Endothelial cell of umbilical vein (primary cell): ENCODE measurements at regions not wholly inside any gene's neighbourhood (a gene's known extent, or its start where the extent isn't known, plus 50 kb on each side); places are given as distances from the start of the nearest gene placed in this dataset.

ENCODE experiments used
- BruUV-seq: library from RNA; stranded (reverse); fragments of 400-500 nt; replicated peaks from 2 replicates; lab custom pipeline; 2021; lab: Mats Ljungman, UMichigan
- CTCF ChIA-PET: fragments of 300-600, 350-600 bp; sonication (Branson Sonifier 250); formaldehyde crosslinking; loops from one replicate; lab custom pipeline; 2021; ENCODE audit warnings: antibody characterized with exemption, inconsistent platforms; lab: Charles Lee
- POLR2A ChIA-PET: fragments of 300-600, 350-600 bp; sonication (Branson Sonifier 250); formaldehyde crosslinking; loops from one replicate; lab custom pipeline; 2021; ENCODE audit warnings: antibody characterized with exemption, inconsistent platforms; lab: Charles Lee
- DNase-seq: peaks from one replicate; pipeline ENCODE4 v3.0.0-alpha.2; 2011; ENCODE audit warnings: low read depth, low spot score
- FAIRE-seq: peaks from 2 replicates; lab custom pipeline; 2011; peaks lifted over from hg19 to GRCh38; lab: Jason Lieb, UNC
- H2AFZ ChIP-seq: 2 replicates; pipeline ENCODE4 v1.6.0; 2012; ENCODE audit warnings: low read depth, low read length, control low read depth, inconsistent platforms
- H3K27ac ChIP-seq: 2 replicates; pipeline ENCODE4 v1.5.1; 2011; ENCODE audit warnings: low read depth, mild to moderate bottlenecking, control low read depth, low read length, moderate library complexity; ENCODE audit not compliant: insufficient read depth
- H3K27me3 ChIP-seq, 2 experiments: 2 replicates each; pipeline versions ENCODE4 v1.6.0 to v1.6.1; 2011; ENCODE audit warnings: low read length in 2 of 2, mixed read lengths in 1 of 2; ENCODE audit not compliant: control insufficient read depth in 2 of 2, insufficient read depth in 2 of 2
- H3K36me3 ChIP-seq, 2 experiments: 2 replicates in 1 of 2; 3 replicates in 1 of 2; pipeline ENCODE4 v1.5.1; 2011; ENCODE audit warnings: low read length in 2 of 2, mild to moderate bottlenecking in 1 of 2, moderate library complexity in 1 of 2; ENCODE audit not compliant: control insufficient read depth in 2 of 2, insufficient read depth in 2 of 2; ENCODE audit errors: extremely low read depth in 1 of 2
- H3K4me1 ChIP-seq: 3 replicates; pipeline ENCODE4 v1.5.1; 2011; ENCODE audit warnings: mild to moderate bottlenecking, low read length; ENCODE audit not compliant: control insufficient read depth, insufficient read depth; ENCODE audit errors: extremely low read depth
- H3K4me2 ChIP-seq: 2 replicates; pipeline ENCODE4 v1.6.1; 2011; ENCODE audit warnings: low read length, control low read depth, mixed read lengths; ENCODE audit not compliant: insufficient read depth
- H3K4me3 ChIP-seq, 3 experiments: fragments of 200-600 bp in 1 of 3; sonication (generic), shearing (Covaris generic) in 1 of 3; replicated peaks in 1 of 3; 2 replicates each; pipeline ENCODE4 v1.5.1; 2011 to 2016; ENCODE audit warnings: control low read depth in 3 of 3, low read length in 3 of 3, mild to moderate bottlenecking in 2 of 3, inconsistent platforms in 1 of 3, low read depth in 1 of 3, moderate library complexity in 1 of 3; ENCODE audit not compliant: insufficient read depth in 1 of 3
- H3K79me2 ChIP-seq: 2 replicates; pipeline ENCODE4 v1.6.0; 2012; ENCODE audit warnings: low read length, inconsistent platforms; ENCODE audit not compliant: control insufficient read depth, insufficient read depth
- H3K9ac ChIP-seq: replicated peaks from 2 replicates; pipeline ENCODE3; 2011; ENCODE audit warnings: low read length, control low read depth; ENCODE audit not compliant: insufficient read depth; ENCODE audit errors: extremely low read depth
- H3K9me1 ChIP-seq: replicated peaks from 3 replicates; pipeline ENCODE4 v1.6.0; 2011; ENCODE audit warnings: mild to moderate bottlenecking, low read length; ENCODE audit not compliant: control insufficient read depth, insufficient read depth; ENCODE audit errors: extremely low read depth
- H3K9me3 ChIP-seq: replicated peaks from 2 replicates; pipeline ENCODE4 v1.5.1; 2012; ENCODE audit warnings: low read length, inconsistent platforms; ENCODE audit not compliant: control insufficient read depth, insufficient read depth
- H4K20me1 ChIP-seq: replicated peaks from 2 replicates; pipeline ENCODE3; 2011; ENCODE audit warnings: mild to moderate bottlenecking, low read length; ENCODE audit not compliant: control insufficient read depth, insufficient read depth; ENCODE audit errors: extremely low read depth
- CTCF ChIP-seq, 2 donors: IDR thresholded peaks; 1 replicate in 1 of 2; 2 replicates in 1 of 2; pipeline ENCODE4 v1.5.1; 2011; ENCODE audit warnings: low read length in 2 of 2, mild to moderate bottlenecking in 2 of 2, moderate library complexity in 2 of 2, control low read depth in 1 of 2, inconsistent platforms in 1 of 2, low read depth in 1 of 2; ENCODE audit not compliant: insufficient read depth in 1 of 2; ENCODE audit errors: extremely low read depth in 1 of 2
- EZH2 ChIP-seq: IDR thresholded peaks from 2 replicates; pipeline ENCODE4 v1.6.1; 2012; ENCODE audit warnings: borderline replicate concordance, low read depth, mild to moderate bottlenecking, moderate library complexity, low read length, inconsistent platforms; ENCODE audit not compliant: severe bottlenecking
- FOS ChIP-seq: IDR thresholded peaks from 2 replicates; pipeline ENCODE4 v1.6.1; 2011; ENCODE audit warnings: mild to moderate bottlenecking, low read length, moderate library complexity, borderline replicate concordance; ENCODE audit not compliant: insufficient read depth
- GATA2 ChIP-seq: IDR thresholded peaks from 2 replicates; pipeline ENCODE4 v1.7.0; 2011; ENCODE audit warnings: low read depth, mild to moderate bottlenecking, moderate library complexity, mixed read lengths, low read length; ENCODE audit not compliant: insufficient read length, insufficient read depth
- JUN ChIP-seq: IDR thresholded peaks from 2 replicates; pipeline ENCODE4 v1.6.1; 2011; ENCODE audit warnings: borderline replicate concordance, low read depth; ENCODE audit not compliant: insufficient read length, insufficient read depth
- MAX ChIP-seq: IDR thresholded peaks from 2 replicates; pipeline ENCODE4 v1.6.1; 2011; ENCODE audit not compliant: insufficient read depth, insufficient read length
- MYC ChIP-seq: IDR thresholded peaks from one replicate; pipeline ENCODE4 v1.6.1; 2011; ENCODE audit warnings: mild to moderate bottlenecking, low read depth, low read length
- POLR2A ChIP-seq: IDR thresholded peaks from 2 replicates; pipeline ENCODE4 v1.6.1; 2012; ENCODE audit warnings: low read depth, mild to moderate bottlenecking, control low read depth, low read length
- POLR2AphosphoS5 ChIP-seq: IDR thresholded peaks from 2 replicates; pipeline ENCODE4 v1.6.1; 2012; ENCODE audit warnings: low read depth, mild to moderate bottlenecking, control low read depth, low read length, moderate library complexity; ENCODE audit not compliant: insufficient read depth
- dilution Hi-C: fragments of 300-500 bp; cut with MboI; formaldehyde crosslinking; loops from one replicate; pipeline ENCODE4 v1.15.0; 2019; ENCODE audit warnings: low sequenced_read_pairs; ENCODE audit not compliant: extremely low pct_ligation_motif_present
- intact Hi-C: fragments of 100-400 bp; cut with micrococcal nuclease; formaldehyde crosslinking; loops from one replicate; pipeline ENCODE4 v1.10.0; 2022

DNA sequence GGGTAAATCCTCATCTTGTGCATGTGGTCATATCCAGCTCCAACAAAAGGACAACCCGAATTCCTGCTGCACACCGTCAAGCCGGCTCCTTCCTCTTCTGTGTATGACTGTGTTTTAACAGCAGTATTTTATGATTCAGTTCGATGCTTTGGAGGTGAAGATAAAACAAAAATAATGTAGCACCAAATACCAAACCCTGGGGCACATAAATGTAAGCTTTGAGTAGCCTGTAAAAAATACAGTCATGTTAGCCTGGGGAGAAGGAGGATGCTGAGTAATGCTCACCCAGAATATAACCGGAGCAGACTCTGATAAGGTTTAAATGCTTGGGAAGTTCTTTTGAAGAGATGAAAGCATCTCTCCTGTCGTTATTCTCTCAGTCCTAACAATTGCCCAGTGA, 225.0 kb downstream of the SUCLG1 start:
- dilution Hi-C loops (no loop called here), intact Hi-C loops (no loop called here)
- DNase-seq (no peak), FAIRE-seq (no peak)
- TF ChIP-seq JUN (no peak), POLR2A (no peak), EZH2 (no peak), POLR2AphosphoS5 (no peak), FOS (no peak), GATA2 (no peak), CTCF (IDR thresholded peaks at IDR 0.05; ENCODE audit: extremely low read depth in 1 of 2, insufficient read depth in 1 of 2, low read depth in 1 of 2, low read length in 2 of 2) (no peak), MYC (no peak), MAX (no peak)
- no peaks in the 10 kb centered on the region for H3K79me2 ChIP-seq
- no peaks in the 10 kb centered on the region for H3K27me3 ChIP-seq
- no peak overlapping the region for H3K4me2 ChIP-seq
- H3K27ac ChIP-seq, result no peak overlapping the region
- H3K9me3 ChIP-seq, result no peaks in the 10 kb centered on the region
- H3K9me1 ChIP-seq, result no peaks in the 10 kb centered on the region
- no peaks in the 10 kb centered on the region for H4K20me1 ChIP-seq
- H3K4me1 ChIP-seq, result no peaks in the 10 kb centered on the region
- no peak overlapping the region for H2AFZ ChIP-seq
- no peak overlapping the region for H3K9ac ChIP-seq
- ChIA-PET POLR2A (no interaction called here), CTCF (no interaction called here)
- no peak overlapping the region for H3K4me3 ChIP-seq
- no peaks in the 10 kb centered on the region for H3K36me3 ChIP-seq
- BruUV-seq, result no TSS peak
